NCI-H1048 (cell line): ENCODE measurements at regions not wholly inside any gene's neighbourhood (a gene's known extent, or its start where the extent isn't known, plus 50 kb on each side); places are given as distances from the start of the nearest gene placed in this dataset.

Experiments
- DNase-seq: peaks from one replicate; lab custom pipeline; 2025; lab: John Stamatoyannopoulos, UW

- no peak for DNase-seq
These were observed 195.0 kb downstream of the FOXL1 start for GRCh38 chr16:86773354-86773715.

GRCh38 chr16:86774931-86775330 lies 196.6 kb downstream of the FOXL1 start:
- DNase-seq: no peak

DNA sequence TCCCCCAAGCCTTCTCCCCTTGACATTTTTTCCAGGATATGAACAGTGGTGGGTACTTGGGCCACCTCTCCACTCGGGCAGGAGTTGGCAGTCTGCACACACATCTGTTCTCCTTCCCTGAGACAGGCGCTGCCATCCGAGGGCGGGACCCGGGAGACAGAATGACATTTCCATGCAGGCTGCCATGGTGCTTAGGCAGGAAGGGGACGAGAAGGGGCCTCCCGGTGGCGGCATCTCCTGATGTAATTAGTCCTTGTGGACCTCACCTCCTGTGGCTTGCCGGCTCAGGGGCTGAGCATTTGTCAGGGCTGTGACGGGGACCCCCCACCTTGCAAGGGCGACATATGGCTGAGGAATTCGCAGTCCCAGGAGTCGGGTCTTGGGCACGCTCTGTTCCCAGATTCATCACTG lies 197.2 kb downstream of the FOXL1 start:
- DNase-seq: no peak

DNA sequence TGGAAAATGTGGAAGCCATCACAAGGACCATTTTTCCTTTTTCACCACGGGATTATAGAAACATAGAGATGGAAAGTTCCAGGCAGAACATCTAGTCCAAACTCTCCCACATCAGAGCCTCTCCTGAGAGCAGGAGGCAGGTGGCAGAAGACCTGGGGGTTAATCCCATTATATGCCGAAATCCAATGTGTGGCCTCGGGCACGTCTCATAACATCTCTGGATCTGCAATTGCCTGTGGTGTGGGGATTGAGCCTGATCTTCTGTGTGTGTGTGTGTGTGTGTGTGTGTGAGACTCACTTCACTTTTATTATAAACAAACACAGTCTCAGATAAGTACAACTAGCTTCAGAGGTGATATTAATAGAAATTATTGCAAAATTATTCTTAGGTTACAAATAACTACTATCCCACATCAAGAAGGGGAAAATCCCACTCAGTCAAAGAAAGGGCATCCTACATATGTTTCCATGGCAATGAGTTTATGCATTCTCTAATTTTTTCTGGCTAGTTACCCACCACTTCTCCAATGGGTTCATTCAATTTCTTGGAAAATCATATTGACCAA lies 199.1 kb downstream of the FOXL1 start:
- no peak for DNase-seq

DNA sequence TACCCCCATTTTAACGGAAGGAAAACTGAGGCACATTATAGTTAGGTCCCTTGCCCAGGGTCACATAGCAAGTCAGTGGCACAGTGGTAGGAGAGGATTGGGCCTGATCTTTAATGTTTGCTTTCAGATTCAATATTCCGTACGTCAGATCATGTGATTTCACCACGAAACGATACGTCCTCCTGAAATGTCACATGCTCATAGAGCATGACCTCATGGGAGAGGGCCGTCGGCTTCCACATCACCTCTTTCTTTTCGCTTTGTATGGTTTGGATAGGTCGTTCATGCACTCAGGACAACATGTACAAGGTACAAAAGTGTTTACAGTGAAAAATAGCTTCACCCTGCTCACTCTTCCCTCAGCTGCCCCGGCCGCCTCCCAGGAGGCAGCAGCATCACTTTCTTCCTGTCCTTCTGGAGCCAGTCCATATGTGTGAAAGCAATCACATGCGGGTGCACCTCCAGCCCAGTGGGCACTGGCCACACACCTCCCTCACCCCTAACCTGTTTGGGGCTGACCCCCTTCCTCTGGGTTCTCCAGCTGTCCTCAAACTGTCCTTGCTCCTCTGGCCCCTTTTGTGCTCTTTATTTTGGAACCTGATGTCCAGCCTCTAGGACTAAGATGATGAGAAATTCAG lies 199.9 kb downstream of the FOXL1 start:
- DNase-seq: no peak

DNA sequence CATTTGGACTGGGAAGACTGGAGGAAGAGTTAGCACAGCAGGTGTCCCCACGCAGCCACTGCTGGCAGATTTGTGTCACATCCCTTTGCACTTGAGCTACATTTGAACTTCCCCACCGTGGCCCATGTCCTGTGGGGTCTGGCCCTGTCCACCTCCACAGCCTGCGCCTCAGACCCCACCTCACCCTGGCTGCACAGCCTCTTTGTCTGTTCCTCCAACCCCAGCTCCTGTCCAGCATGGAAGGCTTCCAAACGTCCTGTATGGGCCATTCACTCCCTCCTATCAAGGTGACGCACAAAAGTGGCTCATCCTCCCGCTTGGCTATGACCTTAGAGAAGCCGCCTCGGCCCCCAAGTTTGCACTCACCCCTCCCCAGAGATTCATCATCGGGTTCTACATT lies 200.6 kb downstream of the FOXL1 start:
- DNase-seq: no peak

DNA sequence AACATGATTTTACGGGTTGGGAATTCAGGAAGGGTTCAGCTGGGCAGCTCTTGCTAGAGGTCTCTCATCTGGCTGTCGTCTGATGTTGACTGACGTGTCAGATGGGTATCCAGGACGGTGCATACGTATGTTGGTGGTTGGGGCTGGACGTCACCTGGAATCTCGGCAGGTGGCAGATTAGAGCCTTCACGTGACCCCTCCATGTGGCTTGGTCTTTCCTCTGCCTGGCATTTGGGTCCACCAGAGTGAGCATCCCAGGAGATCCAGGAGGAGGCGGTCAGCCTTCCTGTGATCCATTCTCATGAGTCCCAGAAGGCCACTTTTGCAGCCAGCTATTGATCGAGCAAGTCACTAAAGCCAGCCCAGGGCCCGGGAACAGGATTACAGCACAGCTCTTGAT lies 202.7 kb downstream of the FOXL1 start:
- DNase-seq: no peak

- no peak for DNase-seq
These were observed 205.6 kb downstream of the FOXL1 start for GRCh38 chr16:86783636-86784626.

DNA sequence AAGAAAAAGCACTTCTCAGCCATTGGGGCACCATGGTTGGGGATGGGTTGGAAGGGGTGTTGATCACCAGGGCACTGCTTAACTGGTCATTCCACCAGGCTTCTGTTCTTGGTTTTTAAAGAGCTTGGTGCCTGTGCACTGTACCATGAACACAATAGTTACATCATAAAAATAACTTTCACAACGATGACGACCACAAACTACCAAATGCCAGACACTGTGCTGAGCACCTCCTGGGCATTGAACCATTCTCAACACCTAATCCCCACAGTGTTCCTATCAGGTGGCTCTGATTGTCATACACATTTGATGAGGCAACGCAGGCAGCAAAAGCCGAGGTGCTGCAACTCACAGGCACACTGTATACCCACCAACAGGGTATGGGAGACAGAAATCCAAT lies 208.0 kb downstream of the FOXL1 start:
- no peak for DNase-seq

DNA sequence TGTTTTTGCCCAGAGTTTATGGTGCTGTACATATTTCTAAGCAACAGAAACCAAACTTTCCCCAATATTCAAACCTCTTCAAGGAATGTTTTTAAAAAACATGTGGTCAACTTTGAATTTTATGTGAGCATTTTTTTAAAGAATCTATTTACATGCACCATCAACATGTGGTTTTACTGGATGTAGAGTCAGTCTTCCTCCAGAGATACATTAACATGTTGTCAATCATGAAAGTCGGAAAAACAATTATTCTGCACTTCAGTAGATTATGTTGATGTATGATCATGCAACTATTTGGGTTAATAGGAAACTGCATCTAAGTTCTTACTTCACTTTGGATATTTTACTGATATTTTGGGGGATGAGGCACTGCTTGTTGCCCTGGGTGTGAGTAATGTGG lies 208.6 kb downstream of the FOXL1 start:
- DNase-seq: no peak

DNA sequence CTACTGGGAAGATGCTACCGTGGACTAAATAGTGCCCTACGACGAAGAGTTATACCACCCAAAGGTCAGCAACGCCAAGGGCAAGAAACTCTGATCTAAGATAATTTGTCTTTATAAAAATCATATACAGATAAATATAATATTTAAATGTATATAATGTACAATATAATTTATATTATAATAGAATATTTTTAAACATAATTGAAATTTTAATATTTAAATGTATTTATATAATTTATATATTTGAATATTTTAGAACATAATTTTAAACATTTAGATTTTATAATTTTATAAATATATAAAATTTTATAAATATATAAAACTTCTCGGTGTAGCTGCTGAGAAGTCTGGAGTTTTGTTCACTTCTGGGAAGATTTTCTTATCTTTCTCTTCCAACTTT lies 209.2 kb downstream of the FOXL1 start:
- DNase-seq: no peak

- DNase-seq: no peak
These were observed 211.3 kb downstream of the FOXL1 start for GRCh38 chr16:86789621-86790051.

DNA sequence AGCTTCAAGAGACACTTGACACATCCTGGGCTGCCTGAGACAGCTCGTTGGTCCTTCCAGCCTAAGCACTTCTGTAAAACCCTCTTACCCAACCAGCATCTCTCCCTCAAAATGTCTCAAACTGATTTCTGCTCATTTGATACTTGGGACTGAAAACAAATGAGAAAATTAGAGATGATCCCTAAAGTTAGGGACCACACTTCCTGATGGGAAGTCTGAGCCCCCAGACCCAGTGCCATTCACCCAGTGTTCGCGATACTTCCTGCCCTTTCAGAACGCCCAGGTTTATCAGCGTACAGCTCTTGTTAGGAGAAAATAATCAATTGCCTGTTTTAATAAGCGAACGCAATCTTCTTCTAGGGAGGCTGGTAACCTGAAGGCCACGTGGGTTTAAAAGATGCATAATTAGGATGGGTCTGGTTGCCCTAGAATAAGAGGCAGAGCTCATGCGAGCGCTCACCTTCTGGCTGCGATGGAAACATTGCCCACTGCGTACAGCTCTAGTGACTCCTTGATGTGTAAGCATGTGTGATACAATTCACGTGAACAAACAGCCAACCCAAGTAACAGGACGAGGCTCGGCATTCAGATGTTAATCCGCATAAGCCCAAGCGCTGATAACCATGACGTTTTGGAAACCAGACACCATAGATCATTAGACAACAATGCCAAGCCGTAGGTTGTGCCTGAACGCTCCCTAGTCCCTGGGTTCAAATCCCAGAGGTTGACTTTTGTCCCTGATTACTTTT lies 213.1 kb downstream of the FOXL1 start:
- DNase-seq: no peak

DNA sequence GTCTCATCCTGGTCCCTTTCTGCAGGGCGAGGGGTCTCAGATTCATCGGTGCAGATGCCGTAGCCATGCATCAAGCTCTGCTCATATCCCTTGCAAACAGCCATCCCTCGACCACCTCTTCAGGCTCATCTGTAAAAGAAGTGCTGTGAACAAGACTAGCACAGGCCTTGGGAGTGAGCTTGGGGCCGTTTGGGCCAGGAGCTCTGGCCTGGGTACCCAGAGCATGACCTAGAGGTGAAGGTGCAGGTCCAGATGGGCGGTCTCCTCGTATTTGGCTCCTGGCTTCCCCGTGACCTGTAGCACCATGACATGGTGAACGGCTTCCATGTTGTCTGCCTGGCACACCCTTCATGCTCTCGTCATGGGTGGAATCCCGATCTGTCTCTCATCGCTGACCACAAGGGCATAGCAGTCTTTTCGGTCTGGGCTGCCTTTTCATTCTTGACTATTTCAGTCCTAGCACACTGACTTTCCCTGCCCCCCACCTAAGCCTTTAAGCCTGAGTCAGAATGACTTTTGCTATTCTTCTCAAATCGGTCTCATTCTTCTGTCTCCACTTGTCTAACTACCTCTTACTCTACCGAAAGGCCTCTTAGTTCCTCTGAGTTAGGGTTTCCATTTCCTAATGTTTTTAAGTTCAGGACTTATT lies 216.0 kb downstream of the FOXL1 start:
- DNase-seq: no peak

DNA sequence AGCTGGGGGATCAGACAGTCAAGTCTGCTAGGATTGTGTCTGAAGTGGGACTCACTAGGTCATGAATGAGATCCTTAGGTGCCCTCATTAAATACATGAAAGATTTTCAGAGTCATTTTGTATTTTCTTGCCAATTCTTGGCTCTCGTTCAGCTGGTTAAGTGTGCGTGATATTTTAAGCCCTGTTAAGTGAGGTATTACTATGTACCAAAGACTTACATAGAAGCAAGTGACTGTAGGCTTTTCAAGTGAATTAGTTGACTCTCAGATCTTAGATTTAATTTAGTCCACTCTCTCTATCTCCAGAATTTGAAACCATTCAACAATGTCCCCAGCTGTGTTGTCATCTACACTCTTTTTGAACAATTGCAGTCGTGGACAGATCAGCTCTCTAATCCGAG lies 219.4 kb downstream of the FOXL1 start:
- DNase-seq: no peak

- no peak for DNase-seq
These were observed 220.1 kb downstream of the FOXL1 start for GRCh38 chr16:86798247-86799041.

DNA sequence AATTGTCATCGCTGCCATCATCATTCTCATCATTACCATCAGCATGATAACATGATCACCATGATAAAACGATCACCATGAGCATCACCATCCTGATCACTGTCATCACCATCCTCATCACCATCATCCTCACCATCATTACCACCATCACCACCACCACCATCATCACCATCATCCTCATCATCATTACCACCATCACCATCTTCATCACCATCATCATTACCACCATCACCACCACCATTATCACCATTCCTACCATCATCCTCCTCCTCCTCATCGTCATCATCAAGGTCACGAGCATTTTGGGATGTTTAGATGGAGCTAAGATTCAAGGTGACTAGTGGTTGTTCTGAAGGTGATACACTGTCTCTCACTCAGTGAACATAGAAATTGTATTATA lies 221.0 kb downstream of the FOXL1 start:
- DNase-seq: no peak

GRCh38 chr16:86800894-86801293 lies 222.5 kb downstream of the FOXL1 start:
- DNase-seq: no peak

DNA sequence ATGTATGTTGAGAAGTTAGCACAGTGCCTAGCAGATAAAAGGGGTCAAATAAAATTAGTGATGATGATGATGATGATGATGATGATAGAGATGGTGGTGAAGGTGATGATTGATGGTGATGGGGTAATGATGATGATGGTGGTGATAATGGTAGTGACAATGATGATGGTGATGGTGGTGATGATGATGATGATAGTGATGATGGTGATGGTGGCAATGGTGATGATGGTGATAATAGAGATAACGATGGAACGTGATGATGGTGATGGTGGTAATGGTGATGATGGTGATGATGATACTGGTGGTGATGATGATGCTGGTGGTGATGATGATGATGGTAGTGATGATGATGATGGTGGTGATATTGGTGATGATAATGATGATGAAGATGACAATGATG lies 223.7 kb downstream of the FOXL1 start:
- no peak for DNase-seq

GRCh38 chr16:86805188-86805587 lies 226.8 kb downstream of the FOXL1 start:
- no peak for DNase-seq
